ENCODE measurements at regions not wholly inside any gene's neighbourhood (a gene's known extent, or its start where the extent isn't known, plus 50 kb on each side); places are given as distances from the start of the nearest gene placed in this dataset.

DNA sequence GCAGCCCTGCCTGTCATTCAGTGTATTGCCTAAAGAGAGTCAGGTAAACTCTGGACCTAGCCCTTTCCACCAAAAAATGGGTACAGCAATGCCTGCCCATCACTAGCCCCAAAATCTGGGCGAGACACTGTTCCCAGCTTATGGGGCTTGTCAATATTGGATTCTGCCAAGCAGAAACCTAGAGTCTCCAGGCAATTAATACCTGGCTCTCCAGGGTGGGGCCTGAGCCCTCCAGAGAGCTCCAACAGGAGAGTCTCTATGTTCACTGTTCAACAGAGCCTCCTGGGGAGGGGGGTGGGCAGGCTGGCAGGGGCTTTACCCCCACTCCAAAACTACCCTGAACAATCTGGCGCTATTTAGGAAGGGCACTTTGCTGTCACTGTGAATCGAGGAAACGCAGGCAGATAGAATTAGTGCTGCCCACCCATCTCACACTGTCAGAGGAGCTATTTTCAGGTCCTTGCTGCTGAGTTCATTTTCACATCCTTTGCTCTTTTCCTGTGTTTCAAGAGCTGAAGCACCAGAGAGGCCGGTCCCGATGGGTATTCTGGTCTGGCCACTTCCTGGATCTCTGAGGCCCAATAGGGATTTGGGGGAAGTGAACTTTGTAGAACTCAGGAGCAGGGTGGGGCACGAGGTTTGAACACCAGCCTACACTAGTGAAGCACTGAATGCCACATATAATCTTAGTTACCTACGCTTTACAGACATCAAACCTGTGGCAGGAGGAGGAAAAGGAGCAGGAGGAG is 121.8 kb downstream of the C5orf15 start:
- TF ChIP-seq, protein P1, sequence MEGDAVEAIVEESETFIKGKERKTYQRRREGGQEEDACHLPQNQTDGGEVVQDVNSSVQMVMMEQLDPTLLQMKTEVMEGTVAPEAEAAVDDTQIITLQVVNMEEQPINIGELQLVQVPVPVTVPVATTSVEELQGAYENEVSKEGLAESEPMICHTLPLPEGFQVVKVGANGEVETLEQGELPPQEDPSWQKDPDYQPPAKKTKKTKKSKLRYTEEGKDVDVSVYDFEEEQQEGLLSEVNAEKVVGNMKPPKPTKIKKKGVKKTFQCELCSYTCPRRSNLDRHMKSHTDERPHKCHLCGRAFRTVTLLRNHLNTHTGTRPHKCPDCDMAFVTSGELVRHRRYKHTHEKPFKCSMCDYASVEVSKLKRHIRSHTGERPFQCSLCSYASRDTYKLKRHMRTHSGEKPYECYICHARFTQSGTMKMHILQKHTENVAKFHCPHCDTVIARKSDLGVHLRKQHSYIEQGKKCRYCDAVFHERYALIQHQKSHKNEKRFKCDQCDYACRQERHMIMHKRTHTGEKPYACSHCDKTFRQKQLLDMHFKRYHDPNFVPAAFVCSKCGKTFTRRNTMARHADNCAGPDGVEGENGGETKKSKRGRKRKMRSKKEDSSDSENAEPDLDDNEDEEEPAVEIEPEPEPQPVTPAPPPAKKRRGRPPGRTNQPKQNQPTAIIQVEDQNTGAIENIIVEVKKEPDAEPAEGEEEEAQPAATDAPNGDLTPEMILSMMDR (conservative IDR thresholded peaks at IDR 0.05), result no peak
- no peak overlapping the region for H3K27ac ChIP-seq

DNA sequence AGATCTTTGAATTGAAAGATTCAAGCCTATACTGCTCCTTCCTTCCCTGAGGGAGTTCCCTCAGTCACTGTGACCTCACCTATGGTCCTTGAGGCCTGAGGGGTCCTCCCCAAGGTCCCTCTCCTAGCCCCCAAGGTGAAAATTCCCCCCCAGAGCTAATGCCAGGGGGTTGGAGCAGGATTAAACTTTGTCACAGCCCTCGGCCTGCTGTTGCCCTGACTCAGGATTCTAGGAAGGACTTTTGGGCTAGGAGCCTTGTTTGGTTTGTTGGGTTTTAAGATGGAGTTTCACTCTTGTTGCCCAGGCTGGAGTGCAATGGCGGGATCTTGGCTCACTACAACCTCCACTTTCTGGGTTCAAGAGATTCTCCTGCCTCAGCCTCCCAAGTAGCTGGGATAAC is 123.2 kb downstream of the C5orf15 start:
- no peak overlapping the region for H3K27ac ChIP-seq
- TF ChIP-seq, protein P1 (conservative IDR thresholded peaks at IDR 0.05), result no peak

DNA sequence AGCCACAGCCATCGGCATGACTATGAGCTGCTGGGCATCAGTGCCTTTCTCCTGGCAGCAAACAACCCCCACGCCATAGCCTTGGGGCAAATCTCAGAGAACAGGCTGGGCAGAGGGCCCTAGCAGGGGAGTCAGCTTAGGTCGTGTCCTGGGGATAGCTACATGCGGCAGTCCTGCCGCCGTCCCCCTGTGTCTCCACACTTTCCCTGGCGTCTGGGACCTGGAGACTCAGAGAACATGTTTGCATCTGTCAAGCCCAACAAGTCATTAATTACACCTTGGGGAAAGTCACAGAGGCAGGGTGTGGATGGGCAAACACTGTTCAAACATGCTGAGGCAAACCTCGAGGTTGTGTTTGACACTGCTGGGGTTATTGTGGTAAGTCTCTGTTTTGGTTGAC is 123.6 kb downstream of the C5orf15 start:
- TF ChIP-seq, protein P1 (conservative IDR thresholded peaks at IDR 0.05), result no peak
- H3K27ac ChIP-seq, result no peak overlapping the region

DNA sequence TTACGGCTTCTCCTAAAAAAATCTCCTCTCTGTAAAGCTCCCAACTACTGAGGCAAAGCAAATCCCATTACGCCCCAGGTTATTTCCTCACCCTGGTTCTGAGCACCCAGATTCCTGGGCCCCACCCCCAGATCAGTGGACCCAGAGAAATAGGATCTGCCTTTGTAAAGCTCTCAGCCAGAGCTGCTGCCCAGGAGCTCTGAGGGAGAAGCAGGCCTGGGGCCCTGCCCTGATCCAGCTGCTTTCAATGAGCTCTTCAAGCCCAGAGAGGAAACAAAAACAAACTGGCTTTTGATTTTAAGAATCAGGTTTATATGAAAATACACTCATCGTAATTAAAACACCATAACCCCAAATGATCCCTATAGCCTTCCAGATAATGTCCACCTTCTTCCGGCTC is 124.5 kb downstream of the C5orf15 start:
- TF ChIP-seq, protein P1 (conservative IDR thresholded peaks at IDR 0.05), result no peak
- H3K27ac ChIP-seq, result no peak overlapping the region

DNA sequence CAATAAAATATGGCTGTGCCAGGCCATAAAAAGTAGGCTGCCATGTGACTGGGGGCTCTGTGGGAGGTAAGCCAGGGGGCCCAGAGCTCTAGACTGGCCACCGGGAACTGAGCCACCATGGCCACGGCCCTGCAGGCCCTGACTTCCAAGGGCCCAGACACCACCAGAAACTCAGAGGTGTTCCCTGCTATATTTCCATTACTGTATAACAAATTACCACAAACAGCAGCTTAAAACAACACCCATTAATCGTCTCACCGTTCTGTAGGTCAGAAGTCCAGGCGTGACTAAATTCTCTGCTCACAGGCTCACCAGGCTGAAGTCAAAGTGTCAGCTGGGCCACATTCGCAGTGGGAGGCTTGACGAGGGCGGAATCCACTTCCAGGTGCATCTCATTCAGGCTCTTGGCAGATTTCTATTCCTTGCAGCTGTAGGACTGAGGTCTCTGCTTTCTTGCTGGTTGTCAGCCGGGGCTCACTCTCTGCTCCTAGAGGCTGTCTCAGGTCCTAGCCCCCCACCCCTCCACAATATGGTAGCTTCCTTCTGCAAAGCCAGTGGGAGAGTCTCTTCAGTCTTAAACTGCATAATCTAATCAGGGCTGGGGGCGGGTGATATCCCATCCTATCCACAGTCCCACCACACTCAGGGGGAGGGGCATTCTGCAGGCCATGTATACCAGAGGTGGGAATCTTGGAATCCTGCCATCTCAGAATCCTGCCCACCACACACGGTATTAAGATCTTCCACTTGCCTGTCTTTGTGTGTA is 125.4 kb downstream of the C5orf15 start:
- TF ChIP-seq, protein P1 (conservative IDR thresholded peaks at IDR 0.05), result no peak
- no peak overlapping the region for H3K27ac ChIP-seq

DNA sequence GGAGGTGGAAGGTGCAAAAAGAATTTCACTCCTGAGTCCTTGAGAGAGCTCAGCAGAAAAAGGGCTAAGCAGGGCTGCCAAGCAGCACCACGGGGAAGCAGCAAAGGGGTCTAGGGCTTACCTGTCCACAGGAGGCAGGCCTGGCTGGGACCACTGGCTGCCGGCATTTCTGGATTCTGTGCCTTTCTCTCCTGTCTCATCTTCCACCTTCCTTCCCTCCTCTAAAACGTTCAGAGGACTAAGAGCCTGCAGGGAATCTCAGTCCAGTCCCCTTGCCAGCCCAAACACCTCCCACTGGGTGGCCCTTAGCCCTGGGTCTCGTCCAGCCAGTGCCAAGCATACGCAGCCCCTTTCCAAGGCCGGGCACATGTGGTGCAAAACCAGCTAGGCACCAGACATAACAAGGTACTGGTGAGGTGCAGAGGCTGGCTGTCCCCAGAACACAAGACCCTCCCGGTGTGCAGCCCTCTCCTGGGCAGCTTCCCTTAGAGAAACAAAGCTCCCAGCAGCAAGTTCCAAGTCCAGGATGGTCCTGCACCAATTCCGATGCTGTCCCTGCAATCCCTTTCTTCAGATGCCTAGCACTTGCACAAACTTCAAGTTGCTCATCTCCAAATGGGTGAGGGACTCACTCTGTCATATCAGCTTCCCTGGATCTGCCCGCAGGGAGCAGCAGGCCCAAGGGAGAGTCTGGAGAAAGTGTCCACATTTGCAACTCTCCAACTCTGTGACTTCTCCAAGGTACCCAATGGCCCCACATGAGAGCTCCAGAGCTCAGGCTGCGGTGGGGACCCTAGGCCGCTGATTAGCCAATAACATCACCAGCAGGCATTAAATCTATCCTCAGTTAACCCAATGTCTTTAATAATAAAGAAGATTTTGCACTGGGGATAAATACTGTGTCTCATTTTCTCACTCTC is 126.3 kb downstream of the C5orf15 start:
- no peak overlapping the region for H3K27ac ChIP-seq
- TF ChIP-seq, protein P1 (conservative IDR thresholded peaks at IDR 0.05), result no peak

DNA sequence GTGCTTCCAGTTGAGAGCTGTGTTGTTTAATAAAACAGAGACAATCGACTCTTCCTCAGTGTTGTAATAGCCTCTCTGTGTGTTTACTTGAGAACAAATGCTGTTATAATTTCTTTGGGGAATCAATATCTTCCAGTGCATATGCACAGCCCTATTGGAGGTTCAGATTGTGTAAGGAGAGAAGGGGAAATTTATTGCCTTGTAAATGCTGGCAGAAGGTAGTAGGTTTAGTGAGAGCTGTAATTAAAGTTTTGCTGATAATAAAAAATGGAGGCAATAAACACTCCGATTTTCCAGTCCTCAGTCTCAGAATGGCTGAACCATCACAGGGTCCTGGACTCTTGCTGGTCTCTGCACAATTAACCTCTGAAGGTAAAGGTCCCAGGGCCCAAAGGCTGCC is 128.3 kb downstream of the C5orf15 start:
- TF ChIP-seq, protein P1 (conservative IDR thresholded peaks at IDR 0.05), result no peak
- peak overlapping the region; percentile 80 for H3K27ac ChIP-seq

Measured in VCaP (cell line).